HK-2 (cell line): ENCODE measurements at regions not wholly inside any gene's neighbourhood (a gene's known extent, or its start where the extent isn't known, plus 50 kb on each side); places are given as distances from the start of the nearest gene placed in this dataset.
"Not testable (repeated sequence)": the region's sequence is repeated elsewhere in the genome, so short reads cannot be mapped to it uniquely, and the experiment has no call there.

Experiments
- DNase-seq: peaks from one replicate; pipeline ENCODE4 v3.0.0-alpha.2; 2018; ENCODE audit not compliant: unreplicated experiment

DNA sequence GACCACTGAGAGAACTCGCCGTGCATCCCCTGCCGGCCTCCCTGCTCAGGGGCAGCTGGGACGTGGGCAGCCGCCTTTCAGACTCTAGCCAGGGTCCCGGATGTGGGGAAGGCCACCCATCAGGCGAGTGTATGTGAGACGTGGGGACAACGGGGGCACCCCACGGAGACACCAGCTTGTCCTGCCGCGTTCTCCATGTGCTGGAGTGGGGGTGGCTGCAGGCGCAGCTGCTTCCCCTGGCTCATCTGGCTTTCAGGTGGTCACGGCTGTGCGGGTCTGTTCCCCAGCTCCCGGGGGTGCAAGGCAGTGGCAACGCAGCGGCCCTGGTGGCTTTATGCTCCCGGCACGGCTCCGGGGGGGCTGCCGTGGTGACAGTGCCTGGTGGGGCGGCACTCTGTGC, 4427.5 kb upstream of the TPTE start:
- DNase-seq, result not testable (repeated sequence)

DNA sequence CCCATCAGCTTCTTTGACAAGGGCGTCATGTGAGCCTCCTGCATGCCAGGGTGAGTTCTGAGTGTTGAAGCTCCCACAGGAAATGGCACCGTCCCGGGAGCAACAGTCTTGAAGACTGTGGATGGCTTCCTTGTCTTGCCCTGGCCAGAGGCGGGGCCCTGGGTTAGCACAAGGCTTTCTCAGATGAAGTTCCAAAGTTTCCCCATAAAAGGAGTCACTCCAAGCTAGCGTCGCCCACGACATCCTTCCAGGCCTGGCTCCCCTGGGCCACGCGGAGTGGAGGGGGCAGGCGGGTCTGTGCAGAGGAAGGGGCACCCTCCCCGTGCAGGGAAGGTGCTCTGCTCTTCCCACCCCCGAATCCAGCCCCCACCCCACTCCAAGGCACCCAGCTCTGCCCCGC, 4426.1 kb upstream of the TPTE start:
- not testable (repeated sequence) for DNase-seq

GRCh38 chr21:6096560-6097424, 4424.6 kb upstream of the TPTE start:
- DNase-seq, result not testable (repeated sequence)

DNA sequence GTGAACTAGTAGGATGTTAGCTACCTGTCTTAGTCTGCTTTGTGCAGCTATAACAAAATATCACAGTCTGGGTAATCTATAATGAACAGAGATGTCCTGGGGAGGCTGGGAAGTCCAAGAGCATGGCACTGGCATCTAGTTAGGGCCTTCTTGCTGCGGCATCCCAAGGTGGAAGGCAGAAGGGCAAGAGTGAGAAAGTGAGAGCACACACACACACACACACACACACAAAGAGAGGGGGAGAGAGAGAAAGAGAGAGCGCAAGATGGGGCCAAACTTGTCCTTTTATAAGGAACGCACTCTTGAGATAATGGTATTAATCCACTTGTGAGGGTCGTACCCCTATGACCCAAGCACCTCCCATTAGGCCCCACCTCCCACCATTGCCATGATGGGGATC, 4423.6 kb upstream of the TPTE start:
- DNase-seq, result not testable (repeated sequence)

- DNase-seq, result not testable (repeated sequence)
Observed at GRCh38 chr21:6098191-6098935, 4423.0 kb upstream of the TPTE start.

GRCh38 chr21:6101588-6101987, 4419.8 kb upstream of the TPTE start:
- DNase-seq, result not testable (repeated sequence)

- not testable (repeated sequence) for DNase-seq
Observed at GRCh38 chr21:6104546-6104945, 4416.8 kb upstream of the TPTE start.

- not testable (repeated sequence) for DNase-seq
Observed at GRCh38 chr21:6106686-6107567, 4414.5 kb upstream of the TPTE start.

DNA sequence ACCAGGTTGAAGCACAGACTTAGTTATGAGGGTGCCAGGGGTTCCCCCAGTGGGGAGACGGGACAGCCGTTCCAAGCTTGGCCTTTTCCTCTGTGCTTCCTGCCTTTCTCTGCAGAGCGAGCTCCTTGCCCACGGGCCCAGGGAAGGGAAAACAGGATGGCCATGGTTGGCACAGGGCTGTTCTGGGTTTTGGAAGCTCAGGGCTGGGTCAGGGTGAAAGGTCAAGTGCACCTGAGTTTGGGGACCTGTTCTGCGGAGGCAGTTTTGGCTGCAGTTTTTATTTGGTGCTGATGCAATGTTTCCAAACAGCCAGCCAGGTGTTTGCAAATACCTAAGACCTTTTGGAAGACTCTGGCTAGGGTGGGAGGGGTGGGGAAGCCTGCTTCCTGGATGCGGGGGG, 4412.5 kb upstream of the TPTE start:
- DNase-seq, result not testable (repeated sequence)

DNA sequence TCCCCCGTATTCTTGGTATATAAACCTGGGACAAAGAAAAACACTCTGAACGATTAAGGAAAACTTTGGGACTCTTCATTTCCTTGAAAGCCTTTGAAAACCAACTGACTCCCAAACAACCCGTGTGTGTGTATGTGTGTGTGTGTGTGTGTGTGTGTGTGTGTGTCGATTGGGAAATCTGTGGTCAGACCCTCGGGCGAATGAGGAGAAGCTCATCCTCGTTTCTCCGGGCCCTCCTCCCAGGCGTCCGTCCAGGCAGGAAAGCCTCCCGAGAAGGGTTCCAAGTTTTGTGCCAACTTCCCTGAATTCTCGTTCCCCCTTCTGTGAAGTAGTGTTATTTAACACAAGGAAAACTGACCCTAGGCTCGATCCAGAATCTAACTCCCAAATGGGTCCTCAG, 4411.6 kb upstream of the TPTE start:
- DNase-seq, result peak; percentile 4

DNA sequence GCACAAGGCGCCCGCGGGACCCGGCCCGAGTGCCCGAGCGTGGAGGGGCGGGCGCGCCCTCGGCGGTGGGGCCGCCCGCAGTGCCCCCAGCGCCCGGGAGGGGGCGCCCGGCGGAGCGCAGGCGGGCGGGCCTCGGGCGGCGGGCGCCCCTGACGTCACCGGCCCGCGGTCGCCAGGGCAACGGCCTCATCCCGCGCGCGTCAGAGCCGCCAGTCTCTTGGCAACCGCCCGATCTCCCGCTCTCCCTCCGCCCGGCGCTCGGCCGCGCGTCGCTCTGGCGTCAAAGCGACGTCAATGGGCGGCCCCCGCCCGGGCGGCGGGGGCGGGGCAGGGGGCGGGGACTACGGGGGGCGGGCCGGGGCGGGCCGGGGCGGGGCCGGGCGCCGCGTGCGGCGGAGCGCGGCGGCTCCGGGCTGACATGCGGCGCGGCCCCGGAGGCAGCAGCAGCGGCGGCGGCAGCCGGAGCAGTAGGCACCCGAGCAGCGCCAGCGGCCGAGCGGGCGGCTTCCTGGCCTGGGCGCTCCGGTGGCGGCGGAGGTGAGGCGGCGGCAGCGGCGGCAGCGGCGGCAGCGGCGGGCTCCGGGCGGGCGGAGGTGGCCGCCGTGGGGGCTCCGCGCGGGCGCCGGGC, 4410.6 kb upstream of the TPTE start:
- DNase-seq, result not testable (repeated sequence)

DNA sequence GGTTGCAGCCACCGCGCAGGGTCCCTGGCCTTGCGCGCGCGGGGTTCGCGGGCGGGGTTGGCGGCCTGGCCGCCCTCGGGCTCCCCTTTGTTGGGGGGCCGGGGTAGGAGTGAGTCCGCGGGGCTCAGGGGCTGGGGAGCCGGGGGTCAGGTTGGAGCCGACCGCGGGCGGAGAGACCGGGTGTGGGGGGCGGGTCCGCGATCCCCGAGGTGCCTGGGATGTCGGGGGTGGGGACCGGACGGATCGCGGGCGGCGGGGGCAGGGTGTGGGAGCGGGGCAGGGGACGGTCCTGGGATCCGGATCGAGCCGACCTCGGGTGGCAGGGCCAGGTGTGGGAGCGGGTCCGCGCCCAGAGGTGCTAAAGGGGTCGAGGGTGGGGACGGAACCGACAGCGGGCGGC, 4410.0 kb upstream of the TPTE start:
- not testable (repeated sequence) for DNase-seq

DNA sequence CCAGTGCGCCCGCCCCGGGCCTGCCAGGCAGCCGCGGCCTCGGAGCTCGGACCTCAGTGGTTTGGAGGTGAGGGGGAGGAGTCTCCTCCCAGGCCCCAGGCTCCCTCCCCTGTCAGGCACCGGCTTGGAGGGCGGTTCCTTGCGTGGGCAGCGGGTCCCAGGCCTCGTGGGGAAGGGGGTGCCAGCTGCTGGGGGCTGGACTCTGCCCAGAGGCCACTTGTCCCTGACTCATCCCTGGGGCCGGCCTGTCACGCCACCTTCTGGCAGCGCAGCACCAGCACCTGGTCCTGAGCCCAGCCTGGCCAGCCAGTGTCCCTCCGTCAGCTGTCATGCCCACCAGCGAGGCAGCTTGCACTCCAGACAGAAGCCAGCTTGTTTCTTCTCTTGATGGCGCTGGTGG, 4403.0 kb upstream of the TPTE start:
- not testable (repeated sequence) for DNase-seq

GRCh38 chr21:6120863-6121262, 4400.5 kb upstream of the TPTE start:
- not testable (repeated sequence) for DNase-seq

DNA sequence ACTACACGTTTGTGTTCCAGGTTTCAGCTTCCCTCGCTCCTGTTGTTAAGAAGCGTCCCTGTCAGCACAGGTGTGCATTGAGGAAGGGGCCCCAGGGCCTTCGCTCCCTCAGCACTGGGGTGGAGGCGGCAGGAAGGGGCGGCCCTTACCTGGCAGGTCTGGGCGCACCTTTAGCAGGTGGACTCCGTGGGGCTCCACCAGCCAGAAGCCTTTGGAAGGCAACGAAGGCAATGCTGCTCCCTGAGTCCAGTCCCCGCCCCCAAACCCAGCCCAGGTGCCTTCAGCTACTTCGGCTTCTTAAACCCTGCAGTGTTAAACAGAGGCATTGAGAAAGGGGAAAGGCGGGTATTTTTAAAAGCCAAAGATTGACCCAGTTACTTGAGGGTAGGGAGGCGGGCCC, 4398.8 kb upstream of the TPTE start:
- not testable (repeated sequence) for DNase-seq

DNA sequence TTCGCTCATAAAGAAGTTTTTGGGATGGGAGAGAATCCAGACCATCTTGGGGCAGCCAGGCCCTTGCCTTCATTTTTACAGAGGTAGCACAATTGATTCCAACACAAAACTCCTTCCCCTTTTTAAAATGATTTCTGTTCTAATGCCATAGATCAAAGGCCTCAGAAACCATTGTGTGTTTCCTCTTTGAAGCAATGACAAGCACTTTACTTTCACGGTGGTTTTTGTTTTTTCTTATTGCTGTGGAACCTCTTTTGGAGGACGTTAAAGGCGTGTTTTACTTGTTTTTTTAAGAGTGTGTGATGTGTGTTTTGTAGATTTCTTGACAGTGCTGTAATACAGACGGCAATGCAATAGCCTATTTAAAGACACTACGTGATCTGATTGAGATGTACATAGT, 4398.2 kb upstream of the TPTE start:
- not testable (repeated sequence) for DNase-seq

DNA sequence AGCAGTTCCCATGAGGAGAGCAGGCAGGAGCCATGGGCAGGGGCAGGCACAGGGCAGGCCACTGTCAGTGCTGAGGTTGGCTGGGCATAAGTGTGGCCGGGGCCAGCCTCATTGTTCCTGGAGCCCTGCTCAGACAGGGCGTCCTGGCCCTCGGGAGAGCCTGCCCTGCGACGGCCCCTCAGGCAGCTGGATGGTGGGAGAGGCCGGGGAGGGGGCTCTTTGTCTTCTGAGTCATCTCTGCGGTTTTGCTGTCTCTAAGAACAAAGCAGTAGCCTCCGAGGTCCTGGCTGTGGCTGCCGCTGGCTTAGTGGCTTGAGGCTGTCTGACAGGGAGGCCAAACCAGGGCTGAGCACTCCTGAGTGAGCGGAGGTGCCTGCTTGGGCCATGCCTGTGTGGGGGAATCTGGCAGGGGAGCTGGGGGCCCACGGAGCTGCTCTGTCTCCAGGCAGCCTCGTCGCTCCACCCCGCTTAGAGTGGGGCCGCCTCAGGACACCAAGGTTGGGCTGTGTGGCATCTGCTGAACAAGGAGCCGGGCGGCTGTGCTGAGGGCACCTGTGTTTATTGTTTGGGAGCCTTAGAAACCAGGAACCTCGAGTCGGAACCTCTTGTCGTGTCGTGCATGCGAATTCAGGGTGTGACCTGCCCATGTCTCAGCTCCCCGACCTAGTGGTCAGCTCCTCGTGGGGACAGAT, 4395.7 kb upstream of the TPTE start:
- not testable (repeated sequence) for DNase-seq

DNA sequence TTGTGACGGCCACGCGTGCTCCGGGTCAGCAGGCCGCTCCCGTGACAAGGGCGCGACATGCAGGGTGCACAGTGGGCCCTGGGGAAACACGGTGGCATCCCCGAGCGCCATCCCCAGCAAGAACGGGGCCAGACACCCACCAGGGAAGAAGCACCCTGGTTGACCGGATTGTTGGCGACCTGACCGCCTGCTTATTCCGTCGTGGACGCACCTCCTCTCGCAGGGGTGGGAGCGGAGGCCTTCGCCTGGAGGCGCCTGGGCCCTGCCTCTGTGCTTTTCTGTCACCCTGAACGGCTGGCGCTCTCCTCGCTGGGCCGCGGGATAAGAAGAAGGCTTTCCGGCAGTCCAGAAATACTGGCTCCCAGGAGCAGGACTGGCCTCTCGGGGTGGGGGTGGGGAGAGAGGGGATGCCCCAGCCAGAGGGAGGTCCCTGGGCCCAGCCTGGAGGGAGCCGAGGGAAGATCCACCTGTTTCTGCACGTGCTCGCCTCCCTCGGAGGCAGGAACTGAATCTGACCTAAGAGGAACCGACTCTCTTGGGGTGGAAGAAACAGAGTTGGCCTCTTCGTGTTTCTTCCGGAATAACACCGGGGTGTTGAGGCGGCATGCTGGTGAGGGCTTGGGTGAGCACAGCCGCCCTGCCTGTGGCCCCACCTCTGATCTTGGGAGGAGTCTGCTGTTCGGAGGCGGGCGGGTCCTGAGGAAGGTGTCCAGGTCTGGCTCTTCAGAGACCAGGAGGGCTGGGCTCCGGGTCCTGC, 4394.2 kb upstream of the TPTE start:
- DNase-seq, result not testable (repeated sequence)

GRCh38 chr21:6130734-6131133, 4390.6 kb upstream of the TPTE start:
- DNase-seq, result not testable (repeated sequence)

- DNase-seq, result not testable (repeated sequence)
Observed at GRCh38 chr21:6133373-6133772, 4388.0 kb upstream of the TPTE start.
